ENCODE measurements at regions not wholly inside any gene's neighbourhood (a gene's known extent, or its start where the extent isn't known, plus 50 kb on each side); places are given as distances from the start of the nearest gene placed in this dataset.

DNA sequence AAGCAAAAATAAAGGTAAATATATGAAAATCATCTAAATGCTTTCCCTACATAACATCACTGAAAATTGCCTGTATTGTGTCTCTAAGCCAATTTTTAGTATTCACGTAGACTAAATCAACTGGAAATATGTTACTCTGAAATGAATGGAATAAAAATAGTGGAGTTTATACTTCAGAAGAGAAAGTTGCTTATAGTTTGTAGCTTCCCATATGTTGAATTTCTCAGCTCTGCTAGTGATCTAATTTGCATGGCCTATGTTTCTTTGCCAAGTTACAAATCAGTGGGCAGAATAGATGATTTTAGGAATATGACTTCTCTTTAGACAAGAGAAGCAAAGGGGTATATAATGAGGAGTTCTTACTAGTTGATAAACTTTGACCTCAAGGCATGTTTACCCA, 850.2 kb downstream of the OLFM4 start:
- H3K27ac ChIP-seq, result no peak overlapping the region
- DNase-seq, result no peak
- H3K4me1 ChIP-seq, result no peaks in the 10 kb centered on the region
- H3K9me3 ChIP-seq, result no peaks in the 10 kb centered on the region
- 89% methylated on average over 1 of the region's 1 CpG for WGBS, 2 donors
- no peak overlapping the region for H3K4me3 ChIP-seq
- ATAC-seq (ENCODE audit: low FRiP score in 2 of 2), result no peak
- H3K36me3 ChIP-seq, result no peaks in the 10 kb centered on the region
- TF ChIP-seq POLR2A (IDR thresholded peaks at IDR 0.05) (no peak), EP300 (IDR thresholded peaks at IDR 0.05) (no peak), POLR2AphosphoS5 (IDR thresholded peaks at IDR 0.05) (no peak)
- TF ChIP-seq, protein P1, sequence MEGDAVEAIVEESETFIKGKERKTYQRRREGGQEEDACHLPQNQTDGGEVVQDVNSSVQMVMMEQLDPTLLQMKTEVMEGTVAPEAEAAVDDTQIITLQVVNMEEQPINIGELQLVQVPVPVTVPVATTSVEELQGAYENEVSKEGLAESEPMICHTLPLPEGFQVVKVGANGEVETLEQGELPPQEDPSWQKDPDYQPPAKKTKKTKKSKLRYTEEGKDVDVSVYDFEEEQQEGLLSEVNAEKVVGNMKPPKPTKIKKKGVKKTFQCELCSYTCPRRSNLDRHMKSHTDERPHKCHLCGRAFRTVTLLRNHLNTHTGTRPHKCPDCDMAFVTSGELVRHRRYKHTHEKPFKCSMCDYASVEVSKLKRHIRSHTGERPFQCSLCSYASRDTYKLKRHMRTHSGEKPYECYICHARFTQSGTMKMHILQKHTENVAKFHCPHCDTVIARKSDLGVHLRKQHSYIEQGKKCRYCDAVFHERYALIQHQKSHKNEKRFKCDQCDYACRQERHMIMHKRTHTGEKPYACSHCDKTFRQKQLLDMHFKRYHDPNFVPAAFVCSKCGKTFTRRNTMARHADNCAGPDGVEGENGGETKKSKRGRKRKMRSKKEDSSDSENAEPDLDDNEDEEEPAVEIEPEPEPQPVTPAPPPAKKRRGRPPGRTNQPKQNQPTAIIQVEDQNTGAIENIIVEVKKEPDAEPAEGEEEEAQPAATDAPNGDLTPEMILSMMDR (IDR thresholded peaks at IDR 0.05), result no peak
- H3K27me3 ChIP-seq, result no peaks in the 10 kb centered on the region

DNA sequence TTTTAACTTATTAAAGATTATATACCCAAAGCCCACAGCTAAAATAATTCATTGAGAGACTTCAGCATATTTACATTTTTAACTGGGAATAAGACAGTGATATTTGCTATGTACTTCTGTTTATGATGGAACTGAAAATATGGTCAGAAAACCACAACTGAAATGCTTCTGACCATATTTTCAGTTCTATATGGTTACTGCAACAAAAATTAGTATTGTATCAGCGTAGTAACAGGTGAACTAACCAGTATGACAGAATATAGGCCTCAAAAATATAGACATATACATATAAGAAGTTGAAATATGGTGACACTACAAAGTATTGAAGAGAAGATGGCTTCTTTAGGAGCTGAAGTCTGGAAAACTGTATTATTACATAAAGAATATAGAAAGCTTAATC, 857.4 kb downstream of the OLFM4 start:
- H3K4me1 ChIP-seq, result no peaks in the 10 kb centered on the region
- 20 to 51% methylated on average over 1 of the region's 1 CpG for WGBS, 2 donors
- TF ChIP-seq POLR2AphosphoS5 (IDR thresholded peaks at IDR 0.05) (no peak), EP300 (IDR thresholded peaks at IDR 0.05) (no peak)
- TF ChIP-seq, protein P1 (IDR thresholded peaks at IDR 0.05), result no peak
- DNase-seq (no peak), ATAC-seq (ENCODE audit: low FRiP score in 2 of 2) (no peak)
- no peaks in the 10 kb centered on the region for H3K9me3 ChIP-seq
- no peaks in the 10 kb centered on the region for H3K36me3 ChIP-seq
- H3K27me3 ChIP-seq, result no peaks in the 10 kb centered on the region
- H3K4me3 ChIP-seq, result no peak overlapping the region
- no peak overlapping the region for H3K27ac ChIP-seq

DNA sequence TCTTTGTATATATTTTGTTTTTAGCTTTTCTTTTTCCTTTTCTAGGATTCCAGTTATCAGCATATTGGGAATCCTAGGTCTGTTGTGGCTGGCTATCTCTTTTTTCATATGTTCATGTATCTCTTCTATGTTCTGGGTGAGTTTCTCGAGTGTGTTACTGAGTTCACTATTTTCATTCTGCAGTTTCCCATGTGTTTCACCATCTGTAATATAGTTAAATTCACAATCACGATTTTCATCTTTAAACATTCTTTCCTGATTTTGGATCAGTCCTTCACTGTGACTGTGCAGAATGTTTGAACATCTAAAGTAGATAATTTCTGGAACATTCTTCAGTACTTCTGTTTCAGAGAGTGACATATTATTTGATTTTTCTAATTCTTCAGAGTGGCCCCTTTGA, 862.1 kb downstream of the OLFM4 start:
- no peaks in the 10 kb centered on the region for H3K36me3 ChIP-seq
- no peak for ATAC-seq (ENCODE audit: low FRiP score in 2 of 2)
- no peaks in the 10 kb centered on the region for H3K9me3 ChIP-seq
- 65 to 66% methylated on average over 2 of the region's 2 CpGs for WGBS, 2 donors
- no peaks in the 10 kb centered on the region for H3K4me1 ChIP-seq
- no peak for TF ChIP-seq POLR2AphosphoS5 (IDR thresholded peaks at IDR 0.05)
- no peak for TF ChIP-seq EP300 (IDR thresholded peaks at IDR 0.05)
- no peak for TF ChIP-seq POLR2A (IDR thresholded peaks at IDR 0.05)
- TF ChIP-seq, protein P1 (IDR thresholded peaks at IDR 0.05), result no peak
- no peak overlapping the region for H3K27ac ChIP-seq
- no peak overlapping the region for H3K4me3 ChIP-seq
- H3K27me3 ChIP-seq, result no peaks in the 10 kb centered on the region
- no peak for DNase-seq

DNA sequence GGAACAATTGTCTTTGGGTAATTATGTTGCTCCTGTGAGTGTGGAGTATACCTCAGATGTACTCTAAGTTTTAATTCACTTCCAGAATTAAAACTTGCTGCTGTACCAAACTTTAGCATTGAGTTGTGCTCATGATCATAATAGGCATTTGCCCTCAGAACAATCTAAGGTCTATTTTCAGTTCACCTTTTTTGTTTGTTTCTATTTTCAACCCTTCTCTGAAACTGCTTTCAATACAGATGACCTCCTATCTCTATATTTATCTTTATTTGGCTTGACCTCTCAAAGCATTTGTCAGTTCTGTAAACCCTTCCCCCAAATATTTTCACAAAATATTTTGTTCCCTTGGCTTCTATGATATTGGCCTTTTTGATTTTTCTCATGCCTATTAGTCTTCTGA, 873.0 kb downstream of the OLFM4 start:
- Histone ChIP-seq H3K9me3 (no peaks in the 10 kb centered on the region), H3K4me1 (no peaks in the 10 kb centered on the region), H3K27ac (no peak overlapping the region), H3K27me3 (no peaks in the 10 kb centered on the region), H3K4me3 (no peak overlapping the region), H3K36me3 (no peaks in the 10 kb centered on the region)
- ATAC-seq (ENCODE audit: low FRiP score in 2 of 2) (no peak), DNase-seq (no peak)
- no peak for TF ChIP-seq POLR2AphosphoS5 (IDR thresholded peaks at IDR 0.05)
- TF ChIP-seq EP300 (IDR thresholded peaks at IDR 0.05), result no peak
- no peak for TF ChIP-seq POLR2A (IDR thresholded peaks at IDR 0.05)
- TF ChIP-seq, protein P1 (IDR thresholded peaks at IDR 0.05), result no peak

DNA sequence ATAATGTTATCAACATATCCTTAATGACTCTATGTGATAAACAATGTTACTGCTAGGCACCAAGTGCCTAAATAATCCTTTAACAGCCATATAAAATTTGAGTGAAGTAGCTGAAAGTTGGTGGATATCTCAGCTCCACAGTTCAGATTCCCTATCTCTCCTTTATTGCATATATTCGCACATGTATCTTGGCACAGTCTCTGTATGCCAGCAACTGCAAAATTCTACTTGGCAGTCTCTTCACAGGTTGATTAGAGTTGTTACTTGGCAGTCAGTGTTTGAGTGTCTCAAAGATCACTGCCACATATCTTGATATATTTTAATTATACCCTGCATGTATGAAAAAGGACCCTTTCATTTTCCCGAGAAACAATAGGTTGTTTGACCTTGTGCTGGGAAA, 879.3 kb downstream of the OLFM4 start:
- WGBS, 2 donors, result 58 to 72% methylated on average over 2 of the region's 2 CpGs
- H3K9me3 ChIP-seq, result no peaks in the 10 kb centered on the region
- H3K4me1 ChIP-seq, result no peaks in the 10 kb centered on the region

More for the DNA sequence above, 879.3 kb downstream of the OLFM4 start:
- Histone ChIP-seq H3K36me3 (no peaks in the 10 kb centered on the region), H3K27ac (no peak overlapping the region), H3K27me3 (peaks cover 0 to 3% (median 0%) of the 10 kb centered on the region in 4 donors), H3K4me3 (no peak overlapping the region)
- DNase-seq (no peak), ATAC-seq (ENCODE audit: low FRiP score in 2 of 2) (no peak)
- no peak for TF ChIP-seq POLR2A (IDR thresholded peaks at IDR 0.05)
- TF ChIP-seq EP300 (IDR thresholded peaks at IDR 0.05), result no peak
- TF ChIP-seq POLR2AphosphoS5 (IDR thresholded peaks at IDR 0.05), result no peak
- TF ChIP-seq, protein P1 (IDR thresholded peaks at IDR 0.05), result no peak

Data from upper lobe of left lung (tissue), 6 donors.